ENCODE measurements at regions not wholly inside any gene's neighbourhood (a gene's known extent, or its start where the extent isn't known, plus 50 kb on each side); places are given as distances from the start of the nearest gene placed in this dataset.

GRCh38 chr14:98391061-98391460, 880.9 kb downstream of the BCL11B start:
- TF ChIP-seq BRCA1 (CRISPR knock-in tag; IDR thresholded peaks at IDR 0.05) (no peak), CENPT (CRISPR knock-in tag; IDR thresholded peaks at IDR 0.05; ENCODE audit: low read depth) (no peak), ZNF274 (CRISPR knock-in tag; IDR thresholded peaks at IDR 0.05) (no peak), NFRKB (IDR thresholded peaks at IDR 0.05) (no peak), ATF7 (IDR thresholded peaks at IDR 0.05) (no peak), ATF7 (CRISPR knock-in tag; IDR thresholded peaks at IDR 0.05) (no peak)
- TF ChIP-seq, protein P1, sequence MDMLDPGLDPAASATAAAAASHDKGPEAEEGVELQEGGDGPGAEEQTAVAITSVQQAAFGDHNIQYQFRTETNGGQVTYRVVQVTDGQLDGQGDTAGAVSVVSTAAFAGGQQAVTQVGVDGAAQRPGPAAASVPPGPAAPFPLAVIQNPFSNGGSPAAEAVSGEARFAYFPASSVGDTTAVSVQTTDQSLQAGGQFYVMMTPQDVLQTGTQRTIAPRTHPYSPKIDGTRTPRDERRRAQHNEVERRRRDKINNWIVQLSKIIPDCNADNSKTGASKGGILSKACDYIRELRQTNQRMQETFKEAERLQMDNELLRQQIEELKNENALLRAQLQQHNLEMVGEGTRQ (IDR thresholded peaks at IDR 0.05; ENCODE audit: low read depth, low read length) = no peak
- TF ChIP-seq, protein P1 (CRISPR knock-in tag; IDR thresholded peaks at IDR 0.05; ENCODE audit: borderline replicate concordance) = no peak
- TF ChIP-seq, protein P2, sequence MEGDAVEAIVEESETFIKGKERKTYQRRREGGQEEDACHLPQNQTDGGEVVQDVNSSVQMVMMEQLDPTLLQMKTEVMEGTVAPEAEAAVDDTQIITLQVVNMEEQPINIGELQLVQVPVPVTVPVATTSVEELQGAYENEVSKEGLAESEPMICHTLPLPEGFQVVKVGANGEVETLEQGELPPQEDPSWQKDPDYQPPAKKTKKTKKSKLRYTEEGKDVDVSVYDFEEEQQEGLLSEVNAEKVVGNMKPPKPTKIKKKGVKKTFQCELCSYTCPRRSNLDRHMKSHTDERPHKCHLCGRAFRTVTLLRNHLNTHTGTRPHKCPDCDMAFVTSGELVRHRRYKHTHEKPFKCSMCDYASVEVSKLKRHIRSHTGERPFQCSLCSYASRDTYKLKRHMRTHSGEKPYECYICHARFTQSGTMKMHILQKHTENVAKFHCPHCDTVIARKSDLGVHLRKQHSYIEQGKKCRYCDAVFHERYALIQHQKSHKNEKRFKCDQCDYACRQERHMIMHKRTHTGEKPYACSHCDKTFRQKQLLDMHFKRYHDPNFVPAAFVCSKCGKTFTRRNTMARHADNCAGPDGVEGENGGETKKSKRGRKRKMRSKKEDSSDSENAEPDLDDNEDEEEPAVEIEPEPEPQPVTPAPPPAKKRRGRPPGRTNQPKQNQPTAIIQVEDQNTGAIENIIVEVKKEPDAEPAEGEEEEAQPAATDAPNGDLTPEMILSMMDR (CRISPR knock-in tag; IDR thresholded peaks at IDR 0.05) = no peak

Data from HepG2 (cell line).